Calu3 (cell line): ENCODE measurements at regions not wholly inside any gene's neighbourhood (a gene's known extent, or its start where the extent isn't known, plus 50 kb on each side); places are given as distances from the start of the nearest gene placed in this dataset.

Experiments
- BruUV-seq: library from RNA; stranded (reverse); fragments of 400-500 nt; replicated peaks from 2 replicates; lab custom pipeline; 2021; lab: Mats Ljungman, UMichigan
- CTCF ChIA-PET: fragments of 300-600 bp; sonication (Branson Sonifier 250); formaldehyde crosslinking; loops from one replicate; lab custom pipeline; 2022; ENCODE audit warnings: antibody characterized with exemption; lab: Charles Lee
- DNase-seq: peaks from one replicate; pipeline ENCODE4 v3.0.0; 2022
- H3K27ac Mint-ChIP-seq: one replicate; pipeline ENCODE4 v1.8.0; 2022; ENCODE audit warnings: mixed read lengths; ENCODE audit not compliant: unreplicated experiment
- H3K27me3 Mint-ChIP-seq: one replicate; pipeline ENCODE4 v1.8.0; 2022; ENCODE audit warnings: mixed read lengths; ENCODE audit not compliant: unreplicated experiment
- H3K36me3 Mint-ChIP-seq: one replicate; pipeline ENCODE4 v1.8.0; 2022; ENCODE audit warnings: mild to moderate bottlenecking, moderate library complexity, mixed read lengths; ENCODE audit not compliant: insufficient read depth, unreplicated experiment
- H3K4me1 Mint-ChIP-seq: one replicate; pipeline ENCODE4 v1.8.0; 2022; ENCODE audit warnings: mild to moderate bottlenecking, low read depth, mixed read lengths; ENCODE audit not compliant: unreplicated experiment
- H3K4me3 Mint-ChIP-seq: one replicate; pipeline ENCODE4 v1.8.0; 2022; ENCODE audit warnings: mild to moderate bottlenecking, low read depth, moderate library complexity, mixed read lengths; ENCODE audit not compliant: unreplicated experiment
- H3K9me3 Mint-ChIP-seq: one replicate; pipeline ENCODE4 v1.8.0; 2022; ENCODE audit warnings: low read depth, mixed read lengths; ENCODE audit not compliant: unreplicated experiment
- CTCF ChIP-seq: fragments of 200-600 bp; IDR thresholded peaks from one replicate; pipeline ENCODE4 v1.8.0; 2022; ENCODE audit warnings: antibody characterized with exemption; ENCODE audit not compliant: unreplicated experiment
- intact Hi-C: fragments of 100-400 bp; cut with micrococcal nuclease; formaldehyde crosslinking; loops from one replicate; pipeline ENCODE4 v1.10.0; 2022; ENCODE audit not compliant: unreplicated experiment

- H3K9me3 Mint-ChIP-seq, result no peaks in the 10 kb centered on the region
- no TSS peak for BruUV-seq
- H3K4me3 Mint-ChIP-seq, result no peak overlapping the region
- intact Hi-C loops, result no loop called here
- H3K4me1 Mint-ChIP-seq, result no peaks in the 10 kb centered on the region
- CTCF ChIA-PET, result no interaction called here
- no peak overlapping the region for H3K27ac Mint-ChIP-seq
- no peak for DNase-seq
- no peaks in the 10 kb centered on the region for H3K36me3 Mint-ChIP-seq
- H3K27me3 Mint-ChIP-seq, result peaks cover 30% of the 10 kb centered on the region
- TF ChIP-seq CTCF, result no peak
These were observed 147.3 kb downstream of the FAM114A2 start for GRCh38 chr5:153891394-153891793.

- no peak overlapping the region for H3K27ac Mint-ChIP-seq
- H3K4me1 Mint-ChIP-seq, result no peaks in the 10 kb centered on the region
- peaks cover 18% of the 10 kb centered on the region for H3K27me3 Mint-ChIP-seq
- no peak for TF ChIP-seq CTCF
- H3K36me3 Mint-ChIP-seq, result no peaks in the 10 kb centered on the region
- CTCF ChIA-PET, result no interaction called here
- no peak for DNase-seq
- H3K4me3 Mint-ChIP-seq, result no peak overlapping the region
- intact Hi-C loops, result no loop called here
- no TSS peak for BruUV-seq
- no peaks in the 10 kb centered on the region for H3K9me3 Mint-ChIP-seq
These were observed 149.9 kb downstream of the FAM114A2 start for GRCh38 chr5:153888781-153889180.

DNA sequence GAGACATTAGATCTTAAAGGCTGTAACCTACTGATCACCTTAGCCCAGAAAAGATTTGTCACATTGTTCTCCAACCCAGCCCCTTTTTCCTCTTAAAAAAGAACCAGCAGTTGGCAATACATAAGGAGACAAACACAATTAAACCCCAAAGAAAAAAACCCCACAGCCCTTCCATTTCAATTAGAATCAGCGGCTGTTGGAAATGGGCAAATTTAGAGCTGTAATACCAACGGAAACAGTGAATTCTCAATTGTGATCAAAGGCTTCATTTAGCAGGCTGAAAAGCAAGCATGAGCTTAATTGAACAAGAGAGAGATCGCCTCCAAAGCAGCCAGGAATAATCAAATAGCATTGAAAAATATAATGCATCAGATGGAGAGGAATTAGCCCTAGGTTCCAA lies 153.6 kb downstream of the FAM114A2 start:
- H3K36me3 Mint-ChIP-seq, result no peaks in the 10 kb centered on the region
- H3K27me3 Mint-ChIP-seq, result peaks cover 38% of the 10 kb centered on the region
- CTCF ChIA-PET, result no interaction called here
- H3K4me3 Mint-ChIP-seq, result no peak overlapping the region
- intact Hi-C loops, result no loop called here
- H3K9me3 Mint-ChIP-seq, result no peaks in the 10 kb centered on the region
- H3K4me1 Mint-ChIP-seq, result no peaks in the 10 kb centered on the region
- BruUV-seq, result no TSS peak
- DNase-seq, result no peak
- H3K27ac Mint-ChIP-seq, result no peak overlapping the region
- no peak for TF ChIP-seq CTCF

GRCh38 chr5:153884612-153884957 lies 154.1 kb downstream of the FAM114A2 start:
- no peak for TF ChIP-seq CTCF
- BruUV-seq, result no TSS peak
- H3K4me3 Mint-ChIP-seq, result no peak overlapping the region
- no peaks in the 10 kb centered on the region for H3K9me3 Mint-ChIP-seq
- peaks cover 41% of the 10 kb centered on the region for H3K27me3 Mint-ChIP-seq
- no peak overlapping the region for H3K27ac Mint-ChIP-seq
- no peak for DNase-seq
- intact Hi-C loops, result no loop called here
- H3K4me1 Mint-ChIP-seq, result no peaks in the 10 kb centered on the region
- CTCF ChIA-PET, result no interaction called here
- H3K36me3 Mint-ChIP-seq, result no peaks in the 10 kb centered on the region
